Smooth muscle cell (in vitro differentiated cells): ENCODE measurements at regions not wholly inside any gene's neighbourhood (a gene's known extent, or its start where the extent isn't known, plus 50 kb on each side); places are given as distances from the start of the nearest gene placed in this dataset.

Experiments
- DNase-seq: peaks from one replicate; lab custom pipeline; 2025; ENCODE audit not compliant: unreplicated experiment; lab: John Stamatoyannopoulos, UW
- H2AFZ ChIP-seq: fragments of 200-600 bp; sonication (generic); 2 replicates; pipeline ENCODE4 v1.6.0; 2016; ENCODE audit warnings: antibody characterized with exemption, low read depth, mild to moderate bottlenecking
- H3F3A ChIP-seq: fragments of 200-600 bp; sonication (generic); 2 replicates; pipeline ENCODE4 v1.6.0; 2017; ENCODE audit warnings: antibody characterized with exemption, low read depth
- H3K27ac ChIP-seq: fragments of 200-600 bp; sonication (generic); 2 replicates; pipeline ENCODE4 v1.5.1; 2016; ENCODE audit warnings: low read depth, mild to moderate bottlenecking
- H3K27me3 ChIP-seq: fragments of 200-600 bp; sonication (generic); 2 replicates; pipeline ENCODE4 v1.6.1; 2016; ENCODE audit warnings: low read depth, mild to moderate bottlenecking
- H3K36me3 ChIP-seq: fragments of 200-600 bp; sonication (generic); 2 replicates; pipeline ENCODE4 v1.5.1; 2016; ENCODE audit warnings: low read depth
- H3K4me1 ChIP-seq: fragments of 200-600 bp; sonication (generic); 2 replicates; pipeline ENCODE4 v1.5.1; 2016; ENCODE audit warnings: low read depth
- H3K4me2 ChIP-seq: fragments of 200-600 bp; sonication (generic); 2 replicates; pipeline ENCODE4 v1.6.0; 2016; ENCODE audit warnings: mild to moderate bottlenecking
- H3K4me3 ChIP-seq: fragments of 200-600 bp; sonication (generic); 2 replicates; pipeline ENCODE4 v1.5.1; 2016; ENCODE audit warnings: mild to moderate bottlenecking
- H3K79me2 ChIP-seq: fragments of 200-600 bp; sonication (generic); 2 replicates; pipeline ENCODE4 v1.6.0; 2016; ENCODE audit warnings: low read depth, mild to moderate bottlenecking
- H3K9ac ChIP-seq: fragments of 200-600 bp; sonication (generic); 2 replicates; pipeline ENCODE4 v1.6.0; 2016; ENCODE audit warnings: low read depth
- H3K9me3 ChIP-seq: fragments of 200-600 bp; sonication (generic); replicated peaks from 2 replicates; pipeline ENCODE4 v1.5.1; 2016; ENCODE audit warnings: low read depth
- H4K20me1 ChIP-seq: fragments of 200-600 bp; sonication (generic); 2 replicates; pipeline ENCODE4 v1.6.0; 2016; ENCODE audit warnings: low read depth
- CTCF ChIP-seq: fragments of 200-600 bp; sonication (generic); IDR thresholded peaks from 2 replicates; pipeline ENCODE4 v1.5.1; 2017; ENCODE audit warnings: borderline replicate concordance, mild to moderate bottlenecking, antibody characterized with exemption; ENCODE audit not compliant: insufficient read depth, poor library complexity, severe bottlenecking
- WGBS: methylation state at CpG from one replicate; pipeline ENCODE4 v1.1.7; 2016; ENCODE audit warnings: low lambda C conversion rate; 5-methylcytosine and 5-hydroxymethylcytosine counted together

GRCh38 chr5:175378444-175379028, 65.4 kb downstream of the DRD1 start:
- peak overlapping the region; percentile 30 for H3K4me2 ChIP-seq
- H3K9ac ChIP-seq, result no peak overlapping the region
- H3K4me1 ChIP-seq, result peaks cover 4% of the 10 kb centered on the region
- no peak for DNase-seq
- H3K79me2 ChIP-seq, result no peaks in the 10 kb centered on the region
- no peaks in the 10 kb centered on the region for H4K20me1 ChIP-seq
- 4% methylated on average over 5 of the region's 5 CpGs for WGBS
- peaks cover 6% of the 10 kb centered on the region for H3F3A ChIP-seq
- no peak for TF ChIP-seq CTCF
- peak overlapping the region; percentile 85 for H3K27ac ChIP-seq
- no peak overlapping the region for H2AFZ ChIP-seq
- no peaks in the 10 kb centered on the region for H3K9me3 ChIP-seq
- H3K27me3 ChIP-seq, result no peaks in the 10 kb centered on the region
- H3K4me3 ChIP-seq, result no peak overlapping the region
- no peaks in the 10 kb centered on the region for H3K36me3 ChIP-seq

- no peaks in the 10 kb centered on the region for H4K20me1 ChIP-seq
- H2AFZ ChIP-seq, result no peak overlapping the region
- H3K79me2 ChIP-seq, result no peaks in the 10 kb centered on the region
- H3K36me3 ChIP-seq, result no peaks in the 10 kb centered on the region
- H3K4me2 ChIP-seq, result peak overlapping the region; percentile 30
- H3K27ac ChIP-seq, result peak overlapping the region; percentile 85
- 26% methylated on average over 1 of the region's 1 CpG for WGBS
- H3K9ac ChIP-seq, result no peak overlapping the region
- no peaks in the 10 kb centered on the region for H3K9me3 ChIP-seq
- no peak overlapping the region for H3K4me3 ChIP-seq
- H3F3A ChIP-seq, result peaks cover 6% of the 10 kb centered on the region
- peaks cover 4% of the 10 kb centered on the region for H3K4me1 ChIP-seq
- DNase-seq, result no peak
- TF ChIP-seq CTCF, result no peak
- H3K27me3 ChIP-seq, result no peaks in the 10 kb centered on the region
These were observed 66.2 kb downstream of the DRD1 start for GRCh38 chr5:175377816-175378215.

GRCh38 chr5:175374166-175374875, 69.7 kb downstream of the DRD1 start:
- H3K27ac ChIP-seq, result no peak overlapping the region
- no peak for TF ChIP-seq CTCF
- no peak for DNase-seq
- H4K20me1 ChIP-seq, result no peaks in the 10 kb centered on the region
- WGBS, result 98% methylated on average over 2 of the region's 2 CpGs
- H3K36me3 ChIP-seq, result no peaks in the 10 kb centered on the region
- no peak overlapping the region for H3K9ac ChIP-seq
- no peaks in the 10 kb centered on the region for H3K9me3 ChIP-seq
- H3K4me3 ChIP-seq, result no peak overlapping the region
- H3K27me3 ChIP-seq, result no peaks in the 10 kb centered on the region
- H3K4me2 ChIP-seq, result no peak overlapping the region
- peaks cover 4% of the 10 kb centered on the region for H3K4me1 ChIP-seq
- H3F3A ChIP-seq, result peaks cover 6% of the 10 kb centered on the region
- no peak overlapping the region for H2AFZ ChIP-seq
- no peaks in the 10 kb centered on the region for H3K79me2 ChIP-seq

GRCh38 chr5:175365866-175366265, 78.1 kb downstream of the DRD1 start:
- DNase-seq, result no peak
- Histone ChIP-seq H3F3A (no peaks in the 10 kb centered on the region), H3K27ac (no peak overlapping the region), H3K79me2 (no peaks in the 10 kb centered on the region), H2AFZ (no peak overlapping the region), H3K27me3 (no peaks in the 10 kb centered on the region), H4K20me1 (no peaks in the 10 kb centered on the region), H3K4me2 (no peak overlapping the region), H3K4me3 (no peak overlapping the region), H3K4me1 (no peaks in the 10 kb centered on the region), H3K9ac (no peak overlapping the region), H3K36me3 (no peaks in the 10 kb centered on the region), H3K9me3 (no peaks in the 10 kb centered on the region)
- 95% methylated on average over 1 of the region's 1 CpG for WGBS
- TF ChIP-seq CTCF, result no peak
